ENCODE measurements at regions not wholly inside any gene's neighbourhood (a gene's known extent, or its start where the extent isn't known, plus 50 kb on each side); places are given as distances from the start of the nearest gene placed in this dataset.
A peak's percentile ranks its signal among the peaks of the same experiment; 100 is the strongest.

GRCh38 chr2:196224756-196225155 is 53.4 kb upstream of the STK17B start:
- no peak for DNase-seq

GRCh38 chr2:196225213-196225612 is 53.8 kb upstream of the STK17B start:
- DNase-seq = no peak

GRCh38 chr2:196226058-196226706 is 54.8 kb upstream of the STK17B start:
- DNase-seq = no peak

- no peak for DNase-seq
These were observed 55.3 kb upstream of the STK17B start for GRCh38 chr2:196226707-196227065.

- DNase-seq = no peak
These were observed 57.6 kb upstream of the STK17B start for GRCh38 chr2:196229013-196229412.

GRCh38 chr2:196230061-196230854 is 58.9 kb upstream of the STK17B start:
- peak; percentile 45 to 47 for DNase-seq

GRCh38 chr2:196233021-196233804 is 61.8 kb upstream of the STK17B start:
- no peak for DNase-seq

GRCh38 chr2:196233805-196234475 is 62.6 kb upstream of the STK17B start:
- DNase-seq = no peak

- peak; percentile 68 to 69 for DNase-seq
These were observed 63.3 kb upstream of the STK17B start for GRCh38 chr2:196234672-196235071.

GRCh38 chr2:196238836-196239380 is 67.5 kb upstream of the STK17B start:
- DNase-seq = no peak

- DNase-seq = peak; percentile 75 to 76
These were observed 68.5 kb upstream of the STK17B start for GRCh38 chr2:196239622-196240587.

- no peak for DNase-seq
These were observed 69.8 kb upstream of the STK17B start for GRCh38 chr2:196241175-196241574.

GRCh38 chr2:196242131-196242620 is 70.8 kb upstream of the STK17B start:
- no peak for DNase-seq

- no peak for DNase-seq
These were observed 73.1 kb upstream of the STK17B start for GRCh38 chr2:196244516-196244915.

GRCh38 chr2:196244966-196245365 is 73.6 kb upstream of the STK17B start:
- no peak for DNase-seq

- no peak for DNase-seq
These were observed 74.2 kb upstream of the STK17B start for GRCh38 chr2:196245378-196246140.

- DNase-seq = no peak
These were observed 76.0 kb upstream of the STK17B start for GRCh38 chr2:196247114-196247975.

GRCh38 chr2:196247976-196248280 is 76.5 kb upstream of the STK17B start:
- no peak for DNase-seq

GRCh38 chr2:196248467-196249094 is 77.2 kb upstream of the STK17B start:
- no peak for DNase-seq
